COR-L47 (cell line): ENCODE measurements at regions not wholly inside any gene's neighbourhood (a gene's known extent, or its start where the extent isn't known, plus 50 kb on each side); places are given as distances from the start of the nearest gene placed in this dataset.
A peak's percentile ranks its signal among the peaks of the same experiment; 100 is the strongest.
"Not testable (repeated sequence)": the region's sequence is repeated elsewhere in the genome, so short reads cannot be mapped to it uniquely, and the experiment has no call there.

Source experiments
- DNase-seq: peaks from one replicate; lab custom pipeline; 2025; lab: John Stamatoyannopoulos, UW

GRCh38 chr10:36764823-36765222, 360.6 kb upstream of the ANKRD30A start:
- DNase-seq, result no peak

- no peak for DNase-seq
Measured at GRCh38 chr10:36761121-36761520, 364.3 kb upstream of the ANKRD30A start.

GRCh38 chr10:36759141-36759805, 366.1 kb upstream of the ANKRD30A start:
- DNase-seq, result no peak

GRCh38 chr10:36748128-36748871, 377.1 kb upstream of the ANKRD30A start:
- DNase-seq, result no peak

- no peak for DNase-seq
Measured at GRCh38 chr10:36739884-36740445, 385.4 kb upstream of the ANKRD30A start.

GRCh38 chr10:36738738-36739431, 386.5 kb upstream of the ANKRD30A start:
- DNase-seq, result no peak

- peak; percentile 10 for DNase-seq
Measured at GRCh38 chr10:36736311-36736710, 389.1 kb upstream of the ANKRD30A start.

- not testable (repeated sequence) for DNase-seq
Measured at GRCh38 chr10:36734590-36734989, 390.8 kb upstream of the ANKRD30A start.

GRCh38 chr10:36730316-36730715, 395.1 kb upstream of the ANKRD30A start:
- DNase-seq, result no peak

- no peak for DNase-seq
Measured at GRCh38 chr10:36728626-36729025, 396.8 kb upstream of the ANKRD30A start.

- DNase-seq, result peak; percentile 55
Measured at GRCh38 chr10:36725581-36726520, 399.5 kb upstream of the ANKRD30A start.

- no peak for DNase-seq
Measured at GRCh38 chr10:36722777-36723176, 402.6 kb upstream of the ANKRD30A start.

- DNase-seq, result no peak
Measured at GRCh38 chr10:36721871-36722270, 403.5 kb upstream of the ANKRD30A start.

GRCh38 chr10:36720895-36721294, 404.5 kb upstream of the ANKRD30A start:
- DNase-seq, result no peak

GRCh38 chr10:36717118-36717517, 408.3 kb upstream of the ANKRD30A start:
- no peak for DNase-seq

- DNase-seq, result no peak
Measured at GRCh38 chr10:36716291-36716690, 409.1 kb upstream of the ANKRD30A start.

GRCh38 chr10:36712695-36713094, 412.7 kb upstream of the ANKRD30A start:
- no peak for DNase-seq

GRCh38 chr10:36711361-36711760, 414.0 kb upstream of the ANKRD30A start:
- DNase-seq, result no peak

GRCh38 chr10:36704124-36704523, 421.3 kb upstream of the ANKRD30A start:
- no peak for DNase-seq

GRCh38 chr10:36703179-36703578, 422.2 kb upstream of the ANKRD30A start:
- DNase-seq, result no peak

GRCh38 chr10:36700123-36700522, 425.3 kb upstream of the ANKRD30A start:
- DNase-seq, result no peak

GRCh38 chr10:36692759-36693158, 432.6 kb upstream of the ANKRD30A start:
- DNase-seq, result no peak
